ENCODE measurements at regions not wholly inside any gene's neighbourhood (a gene's known extent, or its start where the extent isn't known, plus 50 kb on each side); places are given as distances from the start of the nearest gene placed in this dataset.

GRCh38 chr5:74154526-74154925 is 486.0 kb downstream of the ENC1 start:
- H3K9me3 Mint-ChIP-seq: no peaks in the 10 kb centered on the region
- peaks cover 12% of the 10 kb centered on the region; the same call in 2 of the 3 replicates for H3K4me1 Mint-ChIP-seq
- no peak overlapping the region for H2AFZ ChIP-seq
- peaks cover 18% of the 10 kb centered on the region for H3K9me2 ChIP-seq (ENCODE audit: insufficient read depth)
- no peaks in the 10 kb centered on the region for H3K27me3 Mint-ChIP-seq (ENCODE audit: insufficient read depth, low read depth, poor library complexity)
- no peaks in the 10 kb centered on the region for H3K27me3 ChIP-seq (ENCODE audit: insufficient read depth)
- H3K79me2 ChIP-seq (replicated peaks; ENCODE audit: insufficient read depth): no peaks in the 10 kb centered on the region
- TF ChIP-seq JUNB (IDR thresholded peaks at IDR 0.05; ENCODE audit: unreplicated experiment): no peak
- TF ChIP-seq ZNF462 (CRISPR knock-in tag; IDR thresholded peaks at IDR 0.05): no peak
- TF ChIP-seq, protein P1, sequence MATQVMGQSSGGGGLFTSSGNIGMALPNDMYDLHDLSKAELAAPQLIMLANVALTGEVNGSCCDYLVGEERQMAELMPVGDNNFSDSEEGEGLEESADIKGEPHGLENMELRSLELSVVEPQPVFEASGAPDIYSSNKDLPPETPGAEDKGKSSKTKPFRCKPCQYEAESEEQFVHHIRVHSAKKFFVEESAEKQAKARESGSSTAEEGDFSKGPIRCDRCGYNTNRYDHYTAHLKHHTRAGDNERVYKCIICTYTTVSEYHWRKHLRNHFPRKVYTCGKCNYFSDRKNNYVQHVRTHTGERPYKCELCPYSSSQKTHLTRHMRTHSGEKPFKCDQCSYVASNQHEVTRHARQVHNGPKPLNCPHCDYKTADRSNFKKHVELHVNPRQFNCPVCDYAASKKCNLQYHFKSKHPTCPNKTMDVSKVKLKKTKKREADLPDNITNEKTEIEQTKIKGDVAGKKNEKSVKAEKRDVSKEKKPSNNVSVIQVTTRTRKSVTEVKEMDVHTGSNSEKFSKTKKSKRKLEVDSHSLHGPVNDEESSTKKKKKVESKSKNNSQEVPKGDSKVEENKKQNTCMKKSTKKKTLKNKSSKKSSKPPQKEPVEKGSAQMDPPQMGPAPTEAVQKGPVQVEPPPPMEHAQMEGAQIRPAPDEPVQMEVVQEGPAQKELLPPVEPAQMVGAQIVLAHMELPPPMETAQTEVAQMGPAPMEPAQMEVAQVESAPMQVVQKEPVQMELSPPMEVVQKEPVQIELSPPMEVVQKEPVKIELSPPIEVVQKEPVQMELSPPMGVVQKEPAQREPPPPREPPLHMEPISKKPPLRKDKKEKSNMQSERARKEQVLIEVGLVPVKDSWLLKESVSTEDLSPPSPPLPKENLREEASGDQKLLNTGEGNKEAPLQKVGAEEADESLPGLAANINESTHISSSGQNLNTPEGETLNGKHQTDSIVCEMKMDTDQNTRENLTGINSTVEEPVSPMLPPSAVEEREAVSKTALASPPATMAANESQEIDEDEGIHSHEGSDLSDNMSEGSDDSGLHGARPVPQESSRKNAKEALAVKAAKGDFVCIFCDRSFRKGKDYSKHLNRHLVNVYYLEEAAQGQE (IDR thresholded peaks at IDR 0.05; ENCODE audit: unreplicated experiment): no peak
- TF ChIP-seq POLR2AphosphoS5 (IDR thresholded peaks at IDR 0.05; ENCODE audit: low read depth): no peak
- no peak for TF ChIP-seq ZNF331 (CRISPR knock-in tag; IDR thresholded peaks at IDR 0.05; ENCODE audit: low read depth)
- no peak for TF ChIP-seq EZH2phosphoT487 (IDR thresholded peaks at IDR 0.05; ENCODE audit: unreplicated experiment)
- TF ChIP-seq, protein P2, sequence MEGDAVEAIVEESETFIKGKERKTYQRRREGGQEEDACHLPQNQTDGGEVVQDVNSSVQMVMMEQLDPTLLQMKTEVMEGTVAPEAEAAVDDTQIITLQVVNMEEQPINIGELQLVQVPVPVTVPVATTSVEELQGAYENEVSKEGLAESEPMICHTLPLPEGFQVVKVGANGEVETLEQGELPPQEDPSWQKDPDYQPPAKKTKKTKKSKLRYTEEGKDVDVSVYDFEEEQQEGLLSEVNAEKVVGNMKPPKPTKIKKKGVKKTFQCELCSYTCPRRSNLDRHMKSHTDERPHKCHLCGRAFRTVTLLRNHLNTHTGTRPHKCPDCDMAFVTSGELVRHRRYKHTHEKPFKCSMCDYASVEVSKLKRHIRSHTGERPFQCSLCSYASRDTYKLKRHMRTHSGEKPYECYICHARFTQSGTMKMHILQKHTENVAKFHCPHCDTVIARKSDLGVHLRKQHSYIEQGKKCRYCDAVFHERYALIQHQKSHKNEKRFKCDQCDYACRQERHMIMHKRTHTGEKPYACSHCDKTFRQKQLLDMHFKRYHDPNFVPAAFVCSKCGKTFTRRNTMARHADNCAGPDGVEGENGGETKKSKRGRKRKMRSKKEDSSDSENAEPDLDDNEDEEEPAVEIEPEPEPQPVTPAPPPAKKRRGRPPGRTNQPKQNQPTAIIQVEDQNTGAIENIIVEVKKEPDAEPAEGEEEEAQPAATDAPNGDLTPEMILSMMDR (conservative IDR thresholded peaks at IDR 0.05; ENCODE audit: low read depth in 2 of 2): no peak
- ATAC-seq (no peak), DNase-seq (ENCODE audit: low spot score) (no peak)
- no peaks in the 10 kb centered on the region for H4K20me1 ChIP-seq (replicated peaks; ENCODE audit: insufficient read depth)
- no peak overlapping the region for H3K27ac Mint-ChIP-seq
- H3K27ac ChIP-seq (ENCODE audit: low read depth): no peak overlapping the region
- no peaks in the 10 kb centered on the region for H3K4me1 ChIP-seq (ENCODE audit: insufficient read depth)
- no peaks in the 10 kb centered on the region for H3F3A ChIP-seq (replicated peaks; ENCODE audit: low read depth)
- no peak overlapping the region for H3K4me2 ChIP-seq
- H3K4me3 ChIP-seq: no peak overlapping the region
- H3K4me3 Mint-ChIP-seq: no peak overlapping the region
- H3K36me3 Mint-ChIP-seq (ENCODE audit: low read depth): no peaks in the 10 kb centered on the region
- H3K36me3 ChIP-seq (ENCODE audit: insufficient read depth): no peaks in the 10 kb centered on the region

Measured in GM23338 (cell line).